ENCODE measurements at regions not wholly inside any gene's neighbourhood (a gene's known extent, or its start where the extent isn't known, plus 50 kb on each side); places are given as distances from the start of the nearest gene placed in this dataset.

DNA sequence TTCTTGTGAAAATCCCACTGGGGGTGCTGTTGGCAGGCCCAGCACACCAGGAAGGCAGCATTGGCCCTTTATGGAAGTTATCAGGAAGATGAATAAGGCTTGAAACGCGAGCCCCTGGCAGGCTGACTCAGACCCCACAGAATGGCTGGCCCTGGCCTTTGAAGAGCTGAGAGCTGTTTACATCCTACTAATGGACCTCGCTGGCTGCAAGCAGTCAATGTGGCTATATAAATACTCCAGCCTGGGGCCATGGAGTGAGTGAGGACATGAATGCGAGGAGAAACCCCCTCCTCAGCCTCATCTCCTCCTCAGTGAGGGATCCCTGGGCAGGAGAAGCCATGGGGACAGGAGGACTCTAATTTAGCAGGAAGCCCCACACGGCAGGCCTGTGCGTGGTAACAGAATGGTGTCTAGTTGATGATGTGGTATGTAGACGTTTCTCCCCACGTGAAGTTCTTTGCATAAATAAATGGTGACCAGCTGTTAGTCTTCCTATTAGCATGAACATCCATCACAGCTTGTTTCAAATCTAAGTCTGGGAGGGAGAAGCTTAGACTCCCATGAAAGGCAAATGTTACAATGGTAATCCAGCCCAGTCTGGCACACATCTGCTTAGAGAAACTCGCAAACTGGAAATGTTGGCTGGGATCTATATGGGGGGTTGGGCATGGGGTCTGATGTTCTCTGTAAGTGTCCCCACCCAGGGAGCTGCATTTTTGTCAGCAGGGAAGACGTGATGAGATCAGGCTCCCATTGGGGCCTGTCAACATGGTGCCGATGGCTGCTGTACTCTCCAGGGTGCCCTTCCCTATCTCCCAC lies 175.1 kb upstream of the PITX1 start (continued):
- no peak for TF ChIP-seq ZNF577 (CRISPR knock-in tag; IDR thresholded peaks at IDR 0.05; ENCODE audit: borderline replicate concordance, low read depth)
- no peak for TF ChIP-seq ZNF747 (CRISPR knock-in tag; IDR thresholded peaks at IDR 0.05; ENCODE audit: borderline replicate concordance)
- TF ChIP-seq, protein P1, sequence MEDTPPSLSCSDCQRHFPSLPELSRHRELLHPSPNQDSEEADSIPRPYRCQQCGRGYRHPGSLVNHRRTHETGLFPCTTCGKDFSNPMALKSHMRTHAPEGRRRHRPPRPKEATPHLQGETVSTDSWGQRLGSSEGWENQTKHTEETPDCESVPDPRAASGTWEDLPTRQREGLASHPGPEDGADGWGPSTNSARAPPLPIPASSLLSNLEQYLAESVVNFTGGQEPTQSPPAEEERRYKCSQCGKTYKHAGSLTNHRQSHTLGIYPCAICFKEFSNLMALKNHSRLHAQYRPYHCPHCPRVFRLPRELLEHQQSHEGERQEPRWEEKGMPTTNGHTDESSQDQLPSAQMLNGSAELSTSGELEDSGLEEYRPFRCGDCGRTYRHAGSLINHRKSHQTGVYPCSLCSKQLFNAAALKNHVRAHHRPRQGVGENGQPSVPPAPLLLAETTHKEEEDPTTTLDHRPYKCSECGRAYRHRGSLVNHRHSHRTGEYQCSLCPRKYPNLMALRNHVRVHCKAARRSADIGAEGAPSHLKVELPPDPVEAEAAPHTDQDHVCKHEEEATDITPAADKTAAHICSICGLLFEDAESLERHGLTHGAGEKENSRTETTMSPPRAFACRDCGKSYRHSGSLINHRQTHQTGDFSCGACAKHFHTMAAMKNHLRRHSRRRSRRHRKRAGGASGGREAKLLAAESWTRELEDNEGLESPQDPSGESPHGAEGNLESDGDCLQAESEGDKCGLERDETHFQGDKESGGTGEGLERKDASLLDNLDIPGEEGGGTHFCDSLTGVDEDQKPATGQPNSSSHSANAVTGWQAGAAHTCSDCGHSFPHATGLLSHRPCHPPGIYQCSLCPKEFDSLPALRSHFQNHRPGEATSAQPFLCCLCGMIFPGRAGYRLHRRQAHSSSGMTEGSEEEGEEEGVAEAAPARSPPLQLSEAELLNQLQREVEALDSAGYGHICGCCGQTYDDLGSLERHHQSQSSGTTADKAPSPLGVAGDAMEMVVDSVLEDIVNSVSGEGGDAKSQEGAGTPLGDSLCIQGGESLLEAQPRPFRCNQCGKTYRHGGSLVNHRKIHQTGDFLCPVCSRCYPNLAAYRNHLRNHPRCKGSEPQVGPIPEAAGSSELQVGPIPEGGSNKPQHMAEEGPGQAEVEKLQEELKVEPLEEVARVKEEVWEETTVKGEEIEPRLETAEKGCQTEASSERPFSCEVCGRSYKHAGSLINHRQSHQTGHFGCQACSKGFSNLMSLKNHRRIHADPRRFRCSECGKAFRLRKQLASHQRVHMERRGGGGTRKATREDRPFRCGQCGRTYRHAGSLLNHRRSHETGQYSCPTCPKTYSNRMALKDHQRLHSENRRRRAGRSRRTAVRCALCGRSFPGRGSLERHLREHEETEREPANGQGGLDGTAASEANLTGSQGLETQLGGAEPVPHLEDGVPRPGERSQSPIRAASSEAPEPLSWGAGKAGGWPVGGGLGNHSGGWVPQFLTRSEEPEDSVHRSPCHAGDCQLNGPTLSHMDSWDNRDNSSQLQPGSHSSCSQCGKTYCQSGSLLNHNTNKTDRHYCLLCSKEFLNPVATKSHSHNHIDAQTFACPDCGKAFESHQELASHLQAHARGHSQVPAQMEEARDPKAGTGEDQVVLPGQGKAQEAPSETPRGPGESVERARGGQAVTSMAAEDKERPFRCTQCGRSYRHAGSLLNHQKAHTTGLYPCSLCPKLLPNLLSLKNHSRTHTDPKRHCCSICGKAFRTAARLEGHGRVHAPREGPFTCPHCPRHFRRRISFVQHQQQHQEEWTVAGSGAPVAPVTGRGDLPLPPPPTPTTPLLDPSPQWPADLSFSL (CRISPR knock-in tag; IDR thresholded peaks at IDR 0.05): no peak
- no peak for TF ChIP-seq ZBTB20 (CRISPR knock-in tag; IDR thresholded peaks at IDR 0.05; ENCODE audit: borderline replicate concordance, low read depth)
- TF ChIP-seq RFX5 (IDR thresholded peaks at IDR 0.05; ENCODE audit: low read depth, low read length): no peak
- no peak for TF ChIP-seq ZSCAN9 (CRISPR knock-in tag; IDR thresholded peaks at IDR 0.05; ENCODE audit: borderline replicate concordance)
- no peak for TF ChIP-seq NR2F1 (CRISPR knock-in tag; IDR thresholded peaks at IDR 0.05)
- TF ChIP-seq, protein P2, sequence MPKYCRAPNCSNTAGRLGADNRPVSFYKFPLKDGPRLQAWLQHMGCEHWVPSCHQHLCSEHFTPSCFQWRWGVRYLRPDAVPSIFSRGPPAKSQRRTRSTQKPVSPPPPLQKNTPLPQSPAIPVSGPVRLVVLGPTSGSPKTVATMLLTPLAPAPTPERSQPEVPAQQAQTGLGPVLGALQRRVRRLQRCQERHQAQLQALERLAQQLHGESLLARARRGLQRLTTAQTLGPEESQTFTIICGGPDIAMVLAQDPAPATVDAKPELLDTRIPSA (CRISPR knock-in tag; IDR thresholded peaks at IDR 0.05; ENCODE audit: borderline replicate concordance): no peak
- no peak for TF ChIP-seq ZKSCAN1 (IDR thresholded peaks at IDR 0.05; ENCODE audit: low read length)
- TF ChIP-seq, protein P3, sequence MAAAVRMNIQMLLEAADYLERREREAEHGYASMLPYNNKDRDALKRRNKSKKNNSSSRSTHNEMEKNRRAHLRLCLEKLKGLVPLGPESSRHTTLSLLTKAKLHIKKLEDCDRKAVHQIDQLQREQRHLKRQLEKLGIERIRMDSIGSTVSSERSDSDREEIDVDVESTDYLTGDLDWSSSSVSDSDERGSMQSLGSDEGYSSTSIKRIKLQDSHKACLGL (CRISPR knock-in tag; IDR thresholded peaks at IDR 0.05): no peak
- TF ChIP-seq KLF16 (CRISPR knock-in tag; IDR thresholded peaks at IDR 0.05): no peak
- no peak for TF ChIP-seq HNRNPK (IDR thresholded peaks at IDR 0.05; ENCODE audit: low read depth, low read length, poor library complexity, severe bottlenecking)
- TF ChIP-seq ELF3 (CRISPR knock-in tag; IDR thresholded peaks at IDR 0.05): peak; percentile 57; the same call in 1 of the 2 replicates
- TF ChIP-seq, protein P4, sequence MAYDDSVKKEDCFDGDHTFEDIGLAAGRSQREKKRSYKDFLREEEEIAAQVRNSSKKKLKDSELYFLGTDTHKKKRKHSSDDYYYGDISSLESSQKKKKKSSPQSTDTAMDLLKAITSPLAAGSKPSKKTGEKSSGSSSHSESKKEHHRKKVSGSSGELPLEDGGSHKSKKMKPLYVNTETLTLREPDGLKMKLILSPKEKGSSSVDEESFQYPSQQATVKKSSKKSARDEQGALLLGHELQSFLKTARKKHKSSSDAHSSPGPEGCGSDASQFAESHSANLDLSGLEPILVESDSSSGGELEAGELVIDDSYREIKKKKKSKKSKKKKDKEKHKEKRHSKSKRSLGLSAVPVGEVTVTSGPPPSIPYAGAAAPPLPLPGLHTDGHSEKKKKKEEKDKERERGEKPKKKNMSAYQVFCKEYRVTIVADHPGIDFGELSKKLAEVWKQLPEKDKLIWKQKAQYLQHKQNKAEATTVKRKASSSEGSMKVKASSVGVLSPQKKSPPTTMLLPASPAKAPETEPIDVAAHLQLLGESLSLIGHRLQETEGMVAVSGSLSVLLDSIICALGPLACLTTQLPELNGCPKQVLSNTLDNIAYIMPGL (CRISPR knock-in tag; IDR thresholded peaks at IDR 0.05; ENCODE audit: borderline replicate concordance in 1 of 2, low read depth in 1 of 2): peak in 1 of 2 experiments; percentile 28; a peak in 1 of 4 replicates
- TF ChIP-seq ATRX (CRISPR knock-in tag; IDR thresholded peaks at IDR 0.05; ENCODE audit: borderline replicate concordance): no peak
- TF ChIP-seq ZNF292 (CRISPR knock-in tag; IDR thresholded peaks at IDR 0.05; ENCODE audit: borderline replicate concordance, low read depth): no peak
- TF ChIP-seq, protein P5, sequence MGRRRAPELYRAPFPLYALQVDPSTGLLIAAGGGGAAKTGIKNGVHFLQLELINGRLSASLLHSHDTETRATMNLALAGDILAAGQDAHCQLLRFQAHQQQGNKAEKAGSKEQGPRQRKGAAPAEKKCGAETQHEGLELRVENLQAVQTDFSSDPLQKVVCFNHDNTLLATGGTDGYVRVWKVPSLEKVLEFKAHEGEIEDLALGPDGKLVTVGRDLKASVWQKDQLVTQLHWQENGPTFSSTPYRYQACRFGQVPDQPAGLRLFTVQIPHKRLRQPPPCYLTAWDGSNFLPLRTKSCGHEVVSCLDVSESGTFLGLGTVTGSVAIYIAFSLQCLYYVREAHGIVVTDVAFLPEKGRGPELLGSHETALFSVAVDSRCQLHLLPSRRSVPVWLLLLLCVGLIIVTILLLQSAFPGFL (CRISPR knock-in tag; IDR thresholded peaks at IDR 0.05): no peak
- TF ChIP-seq KLF13 (CRISPR knock-in tag; IDR thresholded peaks at IDR 0.05): no peak

Data from HepG2 (cell line).